HG02943 (cell line): ENCODE measurements at regions not wholly inside any gene's neighbourhood (a gene's known extent, or its start where the extent isn't known, plus 50 kb on each side); places are given as distances from the start of the nearest gene placed in this dataset.

Experiments
- ATAC-seq: cut with Tn5 transposase; IDR thresholded peaks from one replicate; pipeline ENCODE4 v1.9.1; 2021; ENCODE audit warnings: mild to moderate bottlenecking, low read depth, moderate library complexity; ENCODE audit not compliant: unreplicated experiment

GRCh38 chr2:8073916-8074315 lies 607.9 kb upstream of the ID2 start:
- no peak for ATAC-seq

GRCh38 chr2:8076448-8077342 lies 605.2 kb upstream of the ID2 start:
- no peak for ATAC-seq

- no peak for ATAC-seq
These were observed 603.2 kb upstream of the ID2 start for GRCh38 chr2:8078705-8079104.

- no peak for ATAC-seq
These were observed 601.8 kb upstream of the ID2 start for GRCh38 chr2:8080063-8080462.

- ATAC-seq: no peak
These were observed 600.7 kb upstream of the ID2 start for GRCh38 chr2:8081130-8081529.

GRCh38 chr2:8082840-8083239 lies 599.0 kb upstream of the ID2 start:
- ATAC-seq: no peak

- no peak for ATAC-seq
These were observed 595.5 kb upstream of the ID2 start for GRCh38 chr2:8086357-8086756.

- ATAC-seq: no peak
These were observed 594.9 kb upstream of the ID2 start for GRCh38 chr2:8086796-8087479.

GRCh38 chr2:8087480-8087840 lies 594.4 kb upstream of the ID2 start:
- no peak for ATAC-seq

GRCh38 chr2:8088810-8089209 lies 593.0 kb upstream of the ID2 start:
- ATAC-seq: no peak

- ATAC-seq: no peak
These were observed 592.3 kb upstream of the ID2 start for GRCh38 chr2:8089596-8089995.

GRCh38 chr2:8090748-8091700 lies 590.8 kb upstream of the ID2 start:
- no peak for ATAC-seq

- ATAC-seq: no peak
These were observed 587.3 kb upstream of the ID2 start for GRCh38 chr2:8094526-8094925.

GRCh38 chr2:8095978-8096377 lies 585.9 kb upstream of the ID2 start:
- ATAC-seq: no peak

GRCh38 chr2:8096484-8096883 lies 585.4 kb upstream of the ID2 start:
- ATAC-seq: no peak

- ATAC-seq: no peak
These were observed 583.2 kb upstream of the ID2 start for GRCh38 chr2:8098476-8099266.

GRCh38 chr2:8099267-8099582 lies 582.6 kb upstream of the ID2 start:
- ATAC-seq: no peak

GRCh38 chr2:8101614-8102277 lies 580.1 kb upstream of the ID2 start:
- ATAC-seq: no peak

GRCh38 chr2:8102470-8102869 lies 579.4 kb upstream of the ID2 start:
- ATAC-seq: no peak
